Natural killer cell (primary cell): ENCODE measurements at regions not wholly inside any gene's neighbourhood (a gene's known extent, or its start where the extent isn't known, plus 50 kb on each side); places are given as distances from the start of the nearest gene placed in this dataset.

ENCODE experiments used
- ATAC-seq, 3 donors: fragments of 150-1000 bp in 2 of 3; fragments of 200-7000 bp in 1 of 3; cut with Tn5 transposase; 1 replicate in 1 of 3; 2 replicates in 2 of 3; pipeline ENCODE4 v1.10.0; 2021; ENCODE audit warnings: mild to moderate bottlenecking in 2 of 3, moderate library complexity in 2 of 3
- DNase-seq, 2 donors: peaks; one replicate each; pipeline versions ENCODE4 v3.0.0 to v3.0.0-alpha.2; 2013 to 2021; ENCODE audit warnings: mixed read lengths in 1 of 2
- H3K27ac ChIP-seq: one replicate; pipeline ENCODE4 v1.5.1; 2013; ENCODE audit warnings: mild to moderate bottlenecking, low read length
- H3K27me3 ChIP-seq: one replicate; pipeline ENCODE4 v1.6.1; 2013; ENCODE audit warnings: low read length; ENCODE audit not compliant: control insufficient read depth, insufficient read depth
- H3K36me3 ChIP-seq: one replicate; pipeline ENCODE4 v1.6.1; 2013; ENCODE audit warnings: low read length; ENCODE audit not compliant: control insufficient read depth, insufficient read depth
- H3K4me1 ChIP-seq: one replicate; pipeline ENCODE4 v1.6.1; 2013; ENCODE audit warnings: low read length; ENCODE audit not compliant: control insufficient read depth, insufficient read depth
- H3K4me3 ChIP-seq: one replicate; pipeline ENCODE4 v1.5.1; 2013; ENCODE audit warnings: low read length
- H3K9me3 ChIP-seq: one replicate; pipeline ENCODE4 v1.6.1; 2013; ENCODE audit warnings: low read length; ENCODE audit not compliant: control insufficient read depth, insufficient read depth
- H3K27ac Mint-ChIP-seq, 2 donors: one replicate each; pipeline ENCODE4 v1.8.0; 2022; ENCODE audit warnings: mild to moderate bottlenecking in 2 of 2, mixed read lengths in 2 of 2, moderate library complexity in 1 of 2
- H3K27me3 Mint-ChIP-seq, 2 donors: one replicate each; pipeline ENCODE4 v1.8.0; 2022; ENCODE audit warnings: low read depth in 2 of 2, mixed read lengths in 2 of 2
- H3K36me3 Mint-ChIP-seq: one replicate; pipeline ENCODE4 v1.8.0; 2022; ENCODE audit warnings: mixed read lengths
- H3K4me1 Mint-ChIP-seq, 2 donors: one replicate each; pipeline ENCODE4 v1.8.0; 2022; ENCODE audit warnings: mixed read lengths in 2 of 2
- H3K4me3 Mint-ChIP-seq: one replicate; pipeline ENCODE4 v1.8.0; 2022; ENCODE audit warnings: mild to moderate bottlenecking, moderate library complexity, mixed read lengths
- H3K9me3 Mint-ChIP-seq, 2 donors: one replicate each; pipeline ENCODE4 v1.8.0; 2022; ENCODE audit warnings: mixed read lengths in 2 of 2
- WGBS: methylation state at CpG from one replicate; pipeline ENCODE4 v1.1.7; 2013; ENCODE audit warnings: missing lambda C conversion rate; ENCODE audit not compliant: insufficient coverage; 5-methylcytosine and 5-hydroxymethylcytosine counted together
- intact Hi-C: fragments of 100-400 bp; cut with micrococcal nuclease; formaldehyde crosslinking; loops from one replicate; pipeline ENCODE4 v1.14.2; 2022
- TF ChIP-seq, protein P1 (sequence below): fragments of 200-600 bp; IDR thresholded peaks from one replicate; pipeline ENCODE4 v1.8.0; 2022; ENCODE audit warnings: antibody characterized with exemption

DNA sequence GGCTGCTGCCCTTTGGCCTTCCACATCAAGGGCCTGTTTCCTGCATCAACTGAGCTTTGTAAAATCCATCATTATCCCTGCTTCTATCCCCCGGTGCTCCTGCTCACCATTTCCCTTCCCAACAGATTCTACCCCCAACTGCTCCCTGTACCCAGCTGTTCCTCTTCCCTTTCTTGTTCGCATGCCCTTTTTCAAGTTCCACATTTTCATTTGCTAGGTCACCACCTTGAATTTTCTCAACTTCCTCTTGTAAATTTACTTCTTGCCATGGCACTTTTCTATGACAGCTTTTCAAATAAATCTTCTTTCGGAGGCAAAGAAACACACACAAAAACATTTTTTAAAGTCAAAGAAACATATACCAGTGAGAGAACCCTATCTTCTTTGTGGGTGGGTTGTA is 330.5 kb upstream of the ADGRL2 start:
- Mint-ChIP-seq H3K9me3 (peaks cover 2 to 12% of the 10 kb centered on the region in 2 donors), H3K4me1 (no peaks in the 10 kb centered on the region), H3K27ac (no peak overlapping the region), H3K36me3 (no peaks in the 10 kb centered on the region), H3K27me3 (no peaks in the 10 kb centered on the region), H3K4me3 (no peak overlapping the region)
- TF ChIP-seq, protein P1, sequence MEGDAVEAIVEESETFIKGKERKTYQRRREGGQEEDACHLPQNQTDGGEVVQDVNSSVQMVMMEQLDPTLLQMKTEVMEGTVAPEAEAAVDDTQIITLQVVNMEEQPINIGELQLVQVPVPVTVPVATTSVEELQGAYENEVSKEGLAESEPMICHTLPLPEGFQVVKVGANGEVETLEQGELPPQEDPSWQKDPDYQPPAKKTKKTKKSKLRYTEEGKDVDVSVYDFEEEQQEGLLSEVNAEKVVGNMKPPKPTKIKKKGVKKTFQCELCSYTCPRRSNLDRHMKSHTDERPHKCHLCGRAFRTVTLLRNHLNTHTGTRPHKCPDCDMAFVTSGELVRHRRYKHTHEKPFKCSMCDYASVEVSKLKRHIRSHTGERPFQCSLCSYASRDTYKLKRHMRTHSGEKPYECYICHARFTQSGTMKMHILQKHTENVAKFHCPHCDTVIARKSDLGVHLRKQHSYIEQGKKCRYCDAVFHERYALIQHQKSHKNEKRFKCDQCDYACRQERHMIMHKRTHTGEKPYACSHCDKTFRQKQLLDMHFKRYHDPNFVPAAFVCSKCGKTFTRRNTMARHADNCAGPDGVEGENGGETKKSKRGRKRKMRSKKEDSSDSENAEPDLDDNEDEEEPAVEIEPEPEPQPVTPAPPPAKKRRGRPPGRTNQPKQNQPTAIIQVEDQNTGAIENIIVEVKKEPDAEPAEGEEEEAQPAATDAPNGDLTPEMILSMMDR, result no peak
- no peaks in the 10 kb centered on the region for H3K4me1 ChIP-seq
- no peaks in the 10 kb centered on the region for H3K36me3 ChIP-seq
- no peak overlapping the region for H3K27ac ChIP-seq
- H3K9me3 ChIP-seq, result no peaks in the 10 kb centered on the region
- no peak for DNase-seq
- no peak for ATAC-seq
- H3K4me3 ChIP-seq, result no peak overlapping the region
- intact Hi-C loops, result no loop called here
- WGBS, result 14% methylated on average over 2 of the region's 3 CpGs
- no peaks in the 10 kb centered on the region for H3K27me3 ChIP-seq

GRCh38 chr1:81467383-81467782 is 333.4 kb upstream of the ADGRL2 start:
- peaks cover 5% of the 10 kb centered on the region for H3K36me3 Mint-ChIP-seq
- TF ChIP-seq, protein P1, result no peak
- Histone ChIP-seq H3K4me1 (no peaks in the 10 kb centered on the region), H3K36me3 (no peaks in the 10 kb centered on the region), H3K4me3 (no peak overlapping the region), H3K9me3 (no peaks in the 10 kb centered on the region), H3K27ac (no peak overlapping the region), H3K27me3 (no peaks in the 10 kb centered on the region)
- 98% methylated on average over 4 of the region's 4 CpGs for WGBS
- intact Hi-C loops, result no loop called here
- H3K27ac Mint-ChIP-seq, result no peak overlapping the region
- DNase-seq (no peak), ATAC-seq (no peak)
- H3K4me3 Mint-ChIP-seq, result no peak overlapping the region
- peaks cover 4 to 8% of the 10 kb centered on the region in 2 donors for H3K9me3 Mint-ChIP-seq
- no peaks in the 10 kb centered on the region for H3K27me3 Mint-ChIP-seq
- peaks cover 0 to 5% of the 10 kb centered on the region in 2 donors for H3K4me1 Mint-ChIP-seq

- no peak overlapping the region for H3K4me3 ChIP-seq
- peaks cover 5% of the 10 kb centered on the region for H3K36me3 Mint-ChIP-seq
- no peaks in the 10 kb centered on the region for H3K4me1 ChIP-seq
- H3K27ac Mint-ChIP-seq, result no peak overlapping the region
- TF ChIP-seq, protein P1, result no peak
- H3K4me1 Mint-ChIP-seq, result peaks cover 0 to 5% of the 10 kb centered on the region in 2 donors
- no peaks in the 10 kb centered on the region for H3K27me3 Mint-ChIP-seq
- H3K9me3 ChIP-seq, result no peaks in the 10 kb centered on the region
- no peak overlapping the region for H3K27ac ChIP-seq
- WGBS, result 100% methylated on average over 1 of the region's 4 CpGs
- H3K4me3 Mint-ChIP-seq, result no peak overlapping the region
- H3K27me3 ChIP-seq, result no peaks in the 10 kb centered on the region
- intact Hi-C loops, result no loop called here
- H3K36me3 ChIP-seq, result no peaks in the 10 kb centered on the region
- H3K9me3 Mint-ChIP-seq, result peaks cover 4 to 8% of the 10 kb centered on the region in 2 donors
- ATAC-seq (no peak), DNase-seq (no peak)
Measured at GRCh38 chr1:81466961-81467360, 333.8 kb upstream of the ADGRL2 start.
